ENCODE measurements at regions not wholly inside any gene's neighbourhood (a gene's known extent, or its start where the extent isn't known, plus 50 kb on each side); places are given as distances from the start of the nearest gene placed in this dataset.
"Not testable (repeated sequence)": the region's sequence is repeated elsewhere in the genome, so short reads cannot be mapped to it uniquely, and the experiment has no call there.

DNA sequence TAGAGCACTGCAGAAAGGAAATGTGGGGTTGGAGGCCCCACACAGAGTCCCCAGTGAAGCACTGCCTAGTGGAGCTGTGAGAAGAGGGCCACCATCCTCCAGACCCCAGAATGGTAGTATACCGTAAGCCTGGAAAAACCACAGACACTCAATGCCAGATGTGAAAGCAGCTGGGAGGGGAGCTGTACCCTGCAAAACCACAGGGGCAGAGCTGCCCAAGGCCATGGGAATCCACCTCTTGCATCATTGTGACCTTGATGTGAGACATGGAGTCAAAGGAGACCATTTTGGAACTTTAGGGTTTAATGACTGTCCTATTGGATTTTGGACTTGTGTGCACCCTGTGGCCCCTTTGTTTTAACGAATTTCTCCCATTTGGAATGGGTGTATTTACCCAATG is 75.3 kb upstream of the SERPINE2 start:
- no peak for DNase-seq (ENCODE audit: low read depth)

DNA sequence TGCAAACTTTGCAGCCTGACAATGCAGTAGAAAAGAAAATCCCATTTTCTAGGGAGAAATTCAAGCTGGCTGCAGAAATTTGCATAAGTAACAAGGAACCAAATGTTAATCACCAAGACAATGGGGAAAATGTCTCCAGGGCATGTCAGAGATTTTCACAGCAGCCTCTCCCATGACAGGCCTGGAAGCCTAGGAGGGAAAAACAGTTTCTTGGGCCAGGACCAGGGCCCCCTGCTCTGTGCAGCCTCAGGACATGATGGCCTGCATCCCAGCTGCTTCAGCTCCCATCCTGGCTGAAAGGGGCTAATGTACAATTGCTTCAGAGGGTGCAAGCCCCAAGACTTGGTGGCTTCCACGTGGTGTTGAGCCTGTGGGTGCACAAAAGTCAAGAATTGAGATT is 74.8 kb upstream of the SERPINE2 start:
- not testable (repeated sequence) for DNase-seq (ENCODE audit: low read depth)

- peak; percentile 70 for DNase-seq (ENCODE audit: low read depth)
Observed at GRCh38 chr2:224111576-224111975, 72.5 kb upstream of the SERPINE2 start.

DNA sequence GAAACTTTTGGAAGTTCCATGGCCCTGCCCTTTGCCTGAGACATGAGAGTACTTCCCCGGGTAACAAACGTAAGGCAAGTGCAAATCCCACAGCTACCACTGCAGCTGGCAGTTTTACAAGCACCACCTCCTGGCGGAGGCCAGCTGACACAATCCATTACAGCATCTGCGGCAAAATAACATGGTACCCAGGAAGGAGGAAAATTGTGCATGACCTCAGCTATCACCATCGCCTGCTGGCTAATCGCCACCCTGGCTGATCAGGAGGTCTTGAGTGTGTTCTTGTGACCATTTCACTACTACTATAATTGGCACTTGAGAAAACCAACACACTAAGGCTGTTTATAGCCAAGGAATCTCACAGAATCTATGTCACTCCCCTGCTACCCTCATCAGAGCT is 71.7 kb upstream of the SERPINE2 start:
- DNase-seq (ENCODE audit: low read depth) = no peak

GRCh38 chr2:224109751-224110150 is 70.7 kb upstream of the SERPINE2 start:
- DNase-seq (ENCODE audit: low read depth) = no peak

DNA sequence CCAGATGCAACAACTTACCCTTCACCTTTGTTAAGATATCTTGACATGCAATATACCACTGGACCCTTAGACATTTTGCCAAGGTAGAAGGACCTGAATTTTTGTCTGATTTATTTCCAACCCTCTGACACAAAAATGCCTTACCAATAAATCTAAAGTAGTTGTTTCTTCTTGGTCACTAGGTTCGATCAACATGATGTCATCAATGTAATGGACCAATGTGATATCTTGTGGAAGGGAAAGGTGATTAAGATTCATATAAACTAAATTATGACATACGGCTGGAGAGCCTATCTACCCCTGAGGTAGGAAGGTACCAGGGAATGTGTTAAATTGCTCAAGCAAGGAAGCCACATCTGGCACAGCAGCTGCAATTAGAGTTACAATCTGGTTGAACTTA is 67.7 kb upstream of the SERPINE2 start:
- DNase-seq (ENCODE audit: low read depth) = no peak

DNA sequence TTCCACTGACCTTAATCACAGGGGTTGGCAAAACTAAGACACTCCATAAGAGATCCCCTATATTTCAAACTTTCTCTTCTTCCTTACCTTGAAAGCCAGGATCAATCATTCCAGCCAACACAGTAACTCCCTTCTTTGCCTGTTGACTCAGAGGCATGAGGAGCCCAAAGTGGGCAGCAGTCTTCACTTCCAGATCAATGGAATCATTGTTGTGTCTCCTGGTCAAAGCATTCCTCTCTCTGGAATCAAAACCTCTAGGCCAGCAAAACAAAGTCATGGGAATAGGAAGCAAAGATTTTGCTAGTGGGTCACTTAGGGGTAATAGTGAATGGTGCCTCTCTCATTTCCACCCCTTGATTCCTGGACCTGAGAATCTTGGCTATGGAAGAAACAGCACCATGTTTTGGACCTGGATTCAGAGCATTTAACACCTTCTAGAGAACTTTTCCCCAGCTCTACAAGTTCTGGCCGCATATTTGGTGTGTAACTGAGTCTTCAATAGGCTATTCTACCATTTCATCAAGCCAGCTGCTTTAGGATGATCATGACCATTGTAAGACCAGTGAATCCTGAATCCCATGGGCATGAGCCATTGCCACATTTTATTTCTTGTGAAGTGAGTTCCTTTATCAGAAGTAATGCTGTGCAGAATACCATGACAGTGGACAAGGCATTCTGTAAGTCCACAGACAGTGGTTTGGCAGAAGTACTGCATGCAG is 65.7 kb upstream of the SERPINE2 start:
- DNase-seq (ENCODE audit: low read depth) = peak; percentile 85

DNA sequence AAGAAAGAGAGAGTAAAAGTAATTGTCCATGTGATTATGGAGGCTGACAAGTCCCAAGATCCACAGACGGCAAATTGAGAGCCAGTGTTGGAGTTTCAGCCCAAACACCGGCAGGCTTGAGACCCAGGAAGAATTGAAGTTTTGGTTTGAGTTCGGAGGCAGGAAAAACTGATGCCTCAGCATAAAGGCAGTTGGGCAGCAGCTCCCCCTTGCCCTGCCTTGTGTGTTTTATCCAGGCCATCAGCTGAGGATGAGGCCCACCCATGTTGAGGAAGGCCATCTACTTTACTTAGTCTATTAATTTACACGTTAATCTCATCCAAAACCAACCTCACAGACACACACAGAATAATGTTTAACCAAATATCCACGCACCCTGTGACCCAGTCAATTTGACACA is 64.6 kb upstream of the SERPINE2 start:
- no peak for DNase-seq (ENCODE audit: low read depth)

DNA sequence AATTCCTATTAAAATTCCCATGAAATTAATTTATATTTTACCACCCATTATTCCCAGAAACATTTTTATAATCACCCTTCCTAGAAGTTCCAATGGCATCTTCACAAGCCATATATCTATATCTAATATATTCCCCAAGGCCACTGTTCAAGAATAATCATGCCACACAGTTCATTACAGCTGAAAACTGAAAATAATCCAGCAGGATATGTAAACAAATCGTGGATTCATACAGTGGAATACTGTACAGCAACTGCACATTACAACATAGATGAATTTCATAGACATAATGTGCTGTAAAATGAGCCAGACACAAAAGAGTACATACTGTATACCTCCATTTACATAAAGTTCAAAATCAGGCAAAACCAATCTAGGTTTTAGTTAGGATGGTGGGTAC is 63.9 kb upstream of the SERPINE2 start:
- no peak for DNase-seq (ENCODE audit: low read depth)

DNA sequence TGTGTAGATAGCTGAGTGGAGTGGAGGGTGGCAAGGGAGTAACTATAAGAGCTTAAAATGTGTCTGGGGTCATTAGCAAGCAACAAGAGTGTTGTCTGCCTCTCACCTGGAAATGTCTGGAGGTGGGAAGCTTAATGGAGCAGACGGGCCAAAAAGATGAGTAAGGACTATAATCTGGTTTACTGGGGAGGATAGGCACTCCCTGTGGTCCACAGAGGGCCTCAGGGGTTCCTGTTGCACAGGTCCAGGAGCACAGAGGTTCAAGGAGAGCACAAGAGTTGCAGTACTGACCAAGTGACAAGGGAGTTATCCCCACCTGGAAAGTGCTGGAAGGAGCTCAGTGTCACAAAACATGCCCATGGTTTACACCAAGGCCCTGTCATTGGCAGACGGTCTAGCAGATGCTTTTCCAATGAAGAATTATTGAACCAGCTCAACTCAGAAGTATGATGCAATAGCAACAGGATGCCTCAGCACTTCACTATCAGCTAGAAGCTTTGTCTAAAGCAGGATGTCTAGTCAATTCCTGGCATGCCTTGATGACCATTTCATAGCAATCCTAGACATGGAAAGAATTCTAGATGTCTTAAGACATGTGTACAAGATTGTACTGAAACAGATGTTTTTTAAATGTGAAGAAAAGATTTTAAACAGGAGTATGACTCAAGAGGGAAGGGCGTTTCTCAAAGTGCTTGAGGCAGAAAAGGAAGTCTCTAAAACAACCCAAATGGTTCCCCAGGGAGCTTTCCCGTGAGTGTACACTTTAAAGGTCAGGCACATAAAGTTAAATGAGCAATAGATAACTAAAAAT is 62.9 kb upstream of the SERPINE2 start:
- DNase-seq (ENCODE audit: low read depth) = peak; percentile 85

DNA sequence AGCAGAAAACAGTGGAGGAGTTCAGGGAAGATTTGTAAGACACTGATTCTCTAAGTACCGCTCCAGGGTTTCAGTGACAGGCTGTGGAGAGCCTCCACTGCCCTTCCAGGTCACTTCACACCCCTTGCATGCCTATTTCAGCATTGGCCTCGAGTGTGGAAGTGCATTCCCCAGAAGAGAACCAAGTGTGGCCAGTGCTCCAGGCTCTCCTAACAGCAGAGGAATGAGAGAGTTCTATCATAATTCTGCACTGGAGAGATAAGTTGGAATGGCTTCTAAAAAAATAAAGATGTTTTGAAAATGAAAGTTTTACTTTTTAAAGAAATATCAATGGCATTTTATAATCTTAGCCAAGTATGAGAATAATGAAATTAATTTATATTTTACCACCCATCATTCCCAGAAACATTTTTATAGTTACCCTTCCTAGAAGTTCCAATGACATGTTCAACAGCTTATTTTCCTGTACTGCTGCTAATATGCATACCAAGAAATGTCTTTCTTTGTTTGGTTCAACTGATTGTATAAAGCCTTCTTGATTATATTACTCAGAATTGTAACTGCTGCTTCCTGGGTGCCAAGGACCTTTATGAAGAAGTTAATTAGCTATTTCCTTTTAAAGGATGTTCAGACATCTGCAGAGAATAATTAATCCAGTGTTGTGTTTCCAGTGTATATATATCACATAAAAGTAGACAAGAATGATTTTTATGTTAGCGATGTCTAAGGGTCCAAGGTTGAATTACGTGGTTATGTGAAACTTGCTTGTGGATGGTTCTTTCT is 61.0 kb upstream of the SERPINE2 start:
- no peak for DNase-seq (ENCODE audit: low read depth)

- no peak for DNase-seq (ENCODE audit: low read depth)
Observed at GRCh38 chr2:224098481-224099230, 59.6 kb upstream of the SERPINE2 start.

DNA sequence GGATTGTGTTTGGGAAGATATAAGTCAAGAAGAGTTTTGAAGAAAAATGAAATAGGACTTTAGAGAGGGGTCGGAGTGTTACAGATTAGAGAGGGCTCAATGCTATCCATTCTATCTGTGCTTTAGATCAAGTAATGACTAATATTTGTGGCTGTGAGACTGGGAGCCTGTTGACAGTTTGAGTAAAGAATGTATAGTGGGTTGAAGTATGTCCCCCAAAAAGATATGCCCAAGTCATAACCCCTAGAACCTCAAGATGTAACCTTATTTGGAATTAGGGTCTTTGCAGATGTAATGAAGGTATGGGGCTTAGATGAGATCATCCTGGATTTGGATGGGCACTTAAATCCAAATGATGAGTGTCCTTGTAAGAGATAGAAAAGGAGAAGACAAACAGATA is 55.3 kb upstream of the SERPINE2 start:
- DNase-seq (ENCODE audit: low read depth) = no peak

- DNase-seq (ENCODE audit: low read depth) = not testable (repeated sequence)
Observed at GRCh38 chr2:224091671-224092070, 52.6 kb upstream of the SERPINE2 start.

DNA sequence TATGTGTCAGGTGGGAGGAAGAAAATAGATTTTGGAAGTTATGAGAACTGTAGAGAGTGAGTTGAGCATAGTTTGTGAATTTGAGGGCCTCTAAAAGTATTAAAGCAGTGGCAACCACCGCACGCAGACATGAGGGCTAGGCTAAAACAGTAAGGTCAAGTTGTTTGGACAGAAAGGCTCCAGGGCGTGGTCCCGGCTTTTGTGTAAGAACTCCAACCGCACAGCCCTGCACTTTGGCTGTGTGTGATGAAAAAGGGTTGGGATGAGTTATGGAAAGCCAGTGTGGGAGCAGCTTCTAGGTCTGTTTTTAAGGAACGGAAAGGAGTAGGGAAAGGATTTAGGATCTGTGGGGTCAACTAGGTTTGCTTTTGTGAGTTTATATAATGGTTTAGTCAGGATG is 50.5 kb upstream of the SERPINE2 start:
- DNase-seq (ENCODE audit: low read depth) = not testable (repeated sequence)

All from HT1080 (cell line).